Ishikawa (cell line): ENCODE measurements at regions not wholly inside any gene's neighbourhood (a gene's known extent, or its start where the extent isn't known, plus 50 kb on each side); places are given as distances from the start of the nearest gene placed in this dataset.

Source experiments
- CEBPB ChIP-seq: IDR thresholded peaks from 2 replicates; pipeline ENCODE4 v1.6.1; 2012
- CREB1 ChIP-seq: IDR thresholded peaks from 2 replicates; pipeline ENCODE4 v1.6.1; 2012; ENCODE audit warnings: low read depth
- EGR1 ChIP-seq: IDR thresholded peaks from 2 replicates; pipeline ENCODE4 v1.6.1; 2012
- EP300 ChIP-seq: IDR thresholded peaks from 2 replicates; pipeline ENCODE4 v1.6.1; 2012; ENCODE audit warnings: borderline replicate concordance
- FOXM1 ChIP-seq: IDR thresholded peaks from 2 replicates; pipeline ENCODE4 v1.6.1; 2012; ENCODE audit warnings: low read depth, borderline replicate concordance
- NFIC ChIP-seq: IDR thresholded peaks from 2 replicates; pipeline ENCODE4 v1.6.1; 2012
- RAD21 ChIP-seq: IDR thresholded peaks from 2 replicates; pipeline ENCODE4 v1.6.1; 2012; ENCODE audit warnings: low read depth
- TAF1 ChIP-seq: IDR thresholded peaks from 2 replicates; pipeline ENCODE4 v1.6.1; 2012; ENCODE audit warnings: low read depth, mild to moderate bottlenecking
- TCF12 ChIP-seq: IDR thresholded peaks from 2 replicates; pipeline ENCODE4 v1.6.1; 2012; ENCODE audit warnings: low read depth
- TEAD4 ChIP-seq: IDR thresholded peaks from 2 replicates; pipeline ENCODE4 v1.6.1; 2012
- YY1 ChIP-seq: IDR thresholded peaks from 2 replicates; pipeline ENCODE4 v1.6.1; 2012; ENCODE audit warnings: low read depth
- ZBTB7A ChIP-seq: IDR thresholded peaks from 2 replicates; pipeline ENCODE4 v1.6.1; 2012; ENCODE audit warnings: low read depth
- TF ChIP-seq, protein P1 (sequence below): IDR thresholded peaks from 2 replicates; pipeline ENCODE4 v1.6.1; 2012; ENCODE audit warnings: low read depth, mild to moderate bottlenecking
- TF ChIP-seq, protein P2 (sequence below): IDR thresholded peaks from 2 replicates; pipeline ENCODE4 v1.6.1; 2012
- TF ChIP-seq, protein P3 (sequence below): IDR thresholded peaks from 2 replicates; pipeline ENCODE4 v1.6.1; 2012

DNA sequence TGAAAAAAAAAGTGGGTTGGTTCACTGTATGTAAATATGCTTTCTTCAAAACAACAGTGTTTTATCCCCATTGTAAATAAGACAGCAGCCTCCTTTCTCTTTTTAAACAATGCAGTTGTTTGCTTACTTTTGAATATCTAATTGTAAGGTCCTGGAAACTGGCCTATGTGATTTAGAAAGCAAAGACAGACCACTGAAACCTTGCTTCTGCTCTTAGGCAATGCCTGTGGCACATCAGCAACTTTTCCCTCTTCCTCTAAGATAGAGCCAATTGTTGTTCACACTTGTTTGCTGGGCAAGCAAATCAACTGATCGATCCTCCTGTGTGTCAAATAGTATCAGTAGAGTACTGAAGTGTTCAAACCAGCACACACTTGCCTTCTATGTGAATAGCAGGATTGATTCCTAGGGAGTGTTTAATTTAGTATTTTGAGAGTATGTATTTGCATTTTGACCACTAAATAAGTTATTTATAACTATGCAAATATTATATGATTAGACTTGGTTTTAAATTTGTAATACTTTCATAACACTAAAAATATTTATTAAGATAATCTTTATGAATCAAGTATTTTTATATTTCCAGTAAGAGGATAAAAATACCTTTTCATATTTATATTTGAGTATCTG, 55.4 kb upstream of the GRPR start:
- TF ChIP-seq TCF12 (no peak), EP300 (no peak), CREB1 (no peak), TEAD4 (no peak), RAD21 (no peak), YY1 (no peak)

DNA sequence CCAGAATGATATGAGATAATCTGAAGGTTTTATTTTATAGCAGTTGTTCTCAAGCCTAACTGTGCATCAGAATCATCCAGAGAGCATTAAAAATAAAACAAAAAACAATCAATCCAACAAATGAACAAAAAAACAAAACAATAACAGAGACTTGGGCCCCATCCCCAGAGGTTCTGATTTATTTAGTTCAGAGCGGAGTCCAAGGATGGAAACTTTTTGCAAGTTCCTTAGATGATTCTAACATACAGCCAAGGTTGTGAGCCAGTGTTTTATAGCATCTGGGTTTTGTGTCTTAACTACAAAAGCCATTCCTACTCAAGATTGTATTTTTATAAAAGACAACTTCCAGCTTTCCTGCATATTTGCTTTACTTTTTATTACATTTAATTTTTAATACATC, 59.4 kb upstream of the GRPR start:
- TF ChIP-seq, protein P1, sequence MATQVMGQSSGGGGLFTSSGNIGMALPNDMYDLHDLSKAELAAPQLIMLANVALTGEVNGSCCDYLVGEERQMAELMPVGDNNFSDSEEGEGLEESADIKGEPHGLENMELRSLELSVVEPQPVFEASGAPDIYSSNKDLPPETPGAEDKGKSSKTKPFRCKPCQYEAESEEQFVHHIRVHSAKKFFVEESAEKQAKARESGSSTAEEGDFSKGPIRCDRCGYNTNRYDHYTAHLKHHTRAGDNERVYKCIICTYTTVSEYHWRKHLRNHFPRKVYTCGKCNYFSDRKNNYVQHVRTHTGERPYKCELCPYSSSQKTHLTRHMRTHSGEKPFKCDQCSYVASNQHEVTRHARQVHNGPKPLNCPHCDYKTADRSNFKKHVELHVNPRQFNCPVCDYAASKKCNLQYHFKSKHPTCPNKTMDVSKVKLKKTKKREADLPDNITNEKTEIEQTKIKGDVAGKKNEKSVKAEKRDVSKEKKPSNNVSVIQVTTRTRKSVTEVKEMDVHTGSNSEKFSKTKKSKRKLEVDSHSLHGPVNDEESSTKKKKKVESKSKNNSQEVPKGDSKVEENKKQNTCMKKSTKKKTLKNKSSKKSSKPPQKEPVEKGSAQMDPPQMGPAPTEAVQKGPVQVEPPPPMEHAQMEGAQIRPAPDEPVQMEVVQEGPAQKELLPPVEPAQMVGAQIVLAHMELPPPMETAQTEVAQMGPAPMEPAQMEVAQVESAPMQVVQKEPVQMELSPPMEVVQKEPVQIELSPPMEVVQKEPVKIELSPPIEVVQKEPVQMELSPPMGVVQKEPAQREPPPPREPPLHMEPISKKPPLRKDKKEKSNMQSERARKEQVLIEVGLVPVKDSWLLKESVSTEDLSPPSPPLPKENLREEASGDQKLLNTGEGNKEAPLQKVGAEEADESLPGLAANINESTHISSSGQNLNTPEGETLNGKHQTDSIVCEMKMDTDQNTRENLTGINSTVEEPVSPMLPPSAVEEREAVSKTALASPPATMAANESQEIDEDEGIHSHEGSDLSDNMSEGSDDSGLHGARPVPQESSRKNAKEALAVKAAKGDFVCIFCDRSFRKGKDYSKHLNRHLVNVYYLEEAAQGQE, result no peak
- TF ChIP-seq ZBTB7A, result no peak
- TF ChIP-seq CEBPB, result no peak

DNA sequence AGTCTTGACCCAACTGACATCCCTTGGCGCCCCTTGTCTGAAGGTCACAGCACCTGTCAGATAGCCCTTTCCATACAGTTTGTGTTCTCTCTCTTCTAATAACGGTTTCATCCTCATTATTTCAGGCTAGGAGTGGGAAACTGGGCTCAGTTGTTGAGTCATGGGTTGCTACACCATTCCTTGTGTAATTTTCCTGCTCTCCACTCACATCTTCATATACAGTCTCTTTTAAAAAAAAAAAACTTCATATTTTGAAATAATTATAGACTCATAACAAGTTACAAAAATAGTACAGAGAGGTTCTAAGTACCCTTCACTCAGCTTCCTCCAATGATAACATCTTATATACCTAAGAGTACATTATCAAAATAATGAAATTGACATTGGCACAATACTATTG, 60.2 kb upstream of the GRPR start:
- TF ChIP-seq CEBPB (no peak), EP300 (no peak), FOXM1 (no peak), CREB1 (no peak), TCF12 (no peak), YY1 (no peak), EGR1 (no peak), NFIC (no peak), RAD21 (no peak), TAF1 (no peak), ZBTB7A (no peak), TEAD4 (no peak)
- TF ChIP-seq, protein P2, sequence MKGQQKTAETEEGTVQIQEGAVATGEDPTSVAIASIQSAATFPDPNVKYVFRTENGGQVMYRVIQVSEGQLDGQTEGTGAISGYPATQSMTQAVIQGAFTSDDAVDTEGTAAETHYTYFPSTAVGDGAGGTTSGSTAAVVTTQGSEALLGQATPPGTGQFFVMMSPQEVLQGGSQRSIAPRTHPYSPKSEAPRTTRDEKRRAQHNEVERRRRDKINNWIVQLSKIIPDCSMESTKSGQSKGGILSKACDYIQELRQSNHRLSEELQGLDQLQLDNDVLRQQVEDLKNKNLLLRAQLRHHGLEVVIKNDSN, result no peak
- TF ChIP-seq, protein P3, sequence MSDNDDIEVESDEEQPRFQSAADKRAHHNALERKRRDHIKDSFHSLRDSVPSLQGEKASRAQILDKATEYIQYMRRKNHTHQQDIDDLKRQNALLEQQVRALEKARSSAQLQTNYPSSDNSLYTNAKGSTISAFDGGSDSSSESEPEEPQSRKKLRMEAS, result no peak
- TF ChIP-seq, protein P1, result no peak

DNA sequence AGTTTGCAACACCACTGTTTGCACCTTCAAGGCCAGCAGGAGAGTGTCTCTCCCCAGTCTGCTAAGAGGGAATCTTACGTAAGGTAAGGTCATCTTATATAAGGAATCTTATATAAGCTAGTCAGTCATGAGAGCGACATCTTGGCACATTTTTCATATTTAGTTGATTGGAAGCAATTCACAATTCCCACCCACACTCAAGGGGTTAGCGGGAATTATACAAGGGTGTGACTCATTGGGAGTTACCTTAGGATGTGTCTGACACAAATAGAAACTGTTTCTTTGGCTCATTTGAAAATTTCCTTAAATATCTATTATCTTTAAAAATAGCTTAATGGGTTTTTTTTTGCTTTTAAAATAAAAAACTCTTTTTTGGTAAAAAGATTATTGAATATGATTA, 62.1 kb upstream of the GRPR start:
- TF ChIP-seq, protein P2, result no peak
- TF ChIP-seq RAD21 (no peak), TCF12 (no peak), EP300 (no peak)

DNA sequence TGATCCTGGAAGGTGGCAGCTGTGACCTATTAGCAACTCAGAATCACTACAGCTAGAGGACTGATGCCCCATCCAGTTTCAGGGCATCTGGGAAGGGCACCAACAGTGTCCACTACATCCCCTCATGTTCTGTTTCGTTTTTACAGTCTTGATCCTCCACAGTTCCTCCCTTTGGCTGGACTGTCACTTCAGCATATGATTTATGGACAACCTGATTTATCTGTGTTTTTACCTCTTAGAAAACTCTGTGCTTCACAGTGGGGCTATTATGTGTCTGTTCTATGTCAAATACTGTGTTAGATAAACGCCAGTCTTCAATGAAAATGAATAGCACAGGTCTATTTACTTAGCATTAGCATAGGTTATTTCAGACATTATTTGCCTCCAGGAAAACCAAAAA, 63.1 kb upstream of the GRPR start:
- no peak for TF ChIP-seq RAD21
- TF ChIP-seq TAF1, result no peak

DNA sequence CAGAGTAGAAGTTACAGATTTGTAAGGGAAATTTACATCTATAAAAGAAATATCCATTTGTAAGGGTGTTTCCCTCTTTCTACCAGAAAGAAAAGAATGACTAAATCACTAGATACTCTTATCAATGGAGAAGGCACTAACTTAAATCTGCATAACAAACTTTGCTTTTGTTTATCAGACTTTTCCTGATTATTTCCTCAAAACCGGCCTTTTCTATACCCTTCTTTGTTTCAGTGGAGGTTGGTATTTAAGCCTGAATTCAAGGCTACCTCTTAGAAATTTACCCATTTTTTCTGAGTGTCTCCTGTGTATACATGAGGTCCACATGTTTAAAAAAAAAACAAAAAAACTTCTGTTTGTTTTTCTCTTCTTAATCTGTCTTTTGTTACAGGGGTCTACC, 80.4 kb upstream of the GRPR start:
- TF ChIP-seq, protein P1, result no peak
- TF ChIP-seq, protein P3, result no peak
- TF ChIP-seq CEBPB, result no peak
- TF ChIP-seq NFIC, result no peak
- no peak for TF ChIP-seq RAD21
- TF ChIP-seq TEAD4, result no peak
- TF ChIP-seq, protein P2, result no peak
- TF ChIP-seq CREB1, result no peak
- no peak for TF ChIP-seq TAF1
- no peak for TF ChIP-seq YY1
- TF ChIP-seq TCF12, result no peak
- TF ChIP-seq EGR1, result no peak
- no peak for TF ChIP-seq EP300
